Limb (tissue), 2 donors: ENCODE measurements at regions not wholly inside any gene's neighbourhood (a gene's known extent, or its start where the extent isn't known, plus 50 kb on each side); places are given as distances from the start of the nearest gene placed in this dataset.
A peak's percentile ranks its signal among the peaks of the same experiment; 100 is the strongest.

Experiments
- DNase-seq, 2 donors: peaks; one replicate each; pipeline ENCODE4 v3.0.0-alpha.2; 2016; ENCODE audit errors: extremely low spot score in 2 of 2

DNA sequence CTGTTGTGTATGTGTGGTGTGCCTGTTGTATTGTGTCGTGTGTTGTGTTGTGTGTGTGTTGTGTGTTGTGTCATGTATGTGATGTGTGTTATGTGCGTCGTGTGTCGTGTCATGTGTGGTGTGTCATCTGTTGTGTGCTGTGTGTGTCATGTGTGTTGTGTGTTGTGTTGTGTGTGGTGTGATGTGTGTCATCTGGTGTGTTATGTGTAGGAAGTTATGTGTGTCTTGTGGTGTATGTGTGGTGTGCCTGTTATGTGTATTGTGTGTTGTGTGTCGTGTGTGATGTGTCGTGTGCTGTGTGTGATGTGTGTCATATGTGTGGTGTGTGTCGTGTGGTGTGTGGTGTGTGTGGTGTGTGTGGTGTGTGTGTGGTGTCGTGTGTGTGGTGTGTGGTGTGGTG is 145.2 kb downstream of the DNAJB6 start:
- DNase-seq, result no peak

DNA sequence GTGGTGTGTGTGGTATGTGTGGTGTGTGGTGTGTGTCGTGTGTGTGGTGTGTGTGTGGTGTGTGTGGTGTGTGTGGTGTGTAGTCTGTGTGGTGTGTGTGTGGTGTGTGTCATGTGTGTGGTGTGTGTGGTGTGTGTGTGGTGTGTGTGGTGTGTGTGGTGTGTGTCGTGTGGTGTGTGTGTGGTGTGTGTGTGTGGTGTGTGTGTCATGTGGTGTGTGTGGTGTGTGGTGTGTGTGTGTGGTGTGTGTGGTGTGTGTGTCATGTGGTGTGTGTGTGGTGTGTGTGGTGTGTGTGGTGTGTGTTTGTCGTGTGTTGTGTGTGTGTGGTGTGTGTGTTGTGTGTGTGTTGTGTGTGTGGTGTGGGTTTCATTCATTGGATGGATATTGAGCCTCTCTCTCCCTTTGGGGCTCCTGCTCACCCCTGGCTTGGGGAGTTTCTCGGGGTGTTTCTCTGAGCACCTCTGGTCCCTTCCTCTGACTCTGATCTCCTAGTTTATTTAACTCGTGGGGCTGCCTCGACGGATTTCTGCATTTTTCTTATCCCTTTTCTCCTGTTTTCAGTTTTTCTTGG is 145.8 kb downstream of the DNAJB6 start:
- peak in 1 of 2 donors; percentile 12 for DNase-seq

DNA sequence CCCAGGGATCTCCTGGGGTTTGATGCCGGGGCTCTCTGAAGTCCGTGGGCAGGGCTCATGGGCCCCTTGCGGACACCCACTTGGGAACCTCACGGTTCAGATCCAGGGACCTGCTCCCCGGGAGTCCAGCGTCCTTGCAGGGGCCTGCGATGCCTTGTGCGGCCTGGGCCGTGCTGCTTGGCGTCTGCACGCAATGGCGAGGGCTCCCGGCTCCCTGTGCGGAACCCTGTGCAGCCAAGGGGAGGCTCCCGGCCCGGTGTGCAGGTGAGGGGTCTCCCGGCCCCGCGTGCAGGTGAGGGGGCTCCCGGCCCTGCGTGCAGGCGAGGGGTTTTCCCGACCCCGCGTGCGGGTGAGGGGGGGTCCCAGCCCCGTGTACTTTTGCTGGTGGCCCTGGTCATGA is 146.7 kb downstream of the DNAJB6 start:
- DNase-seq, result peak in 1 of 2 donors; percentile 23

DNA sequence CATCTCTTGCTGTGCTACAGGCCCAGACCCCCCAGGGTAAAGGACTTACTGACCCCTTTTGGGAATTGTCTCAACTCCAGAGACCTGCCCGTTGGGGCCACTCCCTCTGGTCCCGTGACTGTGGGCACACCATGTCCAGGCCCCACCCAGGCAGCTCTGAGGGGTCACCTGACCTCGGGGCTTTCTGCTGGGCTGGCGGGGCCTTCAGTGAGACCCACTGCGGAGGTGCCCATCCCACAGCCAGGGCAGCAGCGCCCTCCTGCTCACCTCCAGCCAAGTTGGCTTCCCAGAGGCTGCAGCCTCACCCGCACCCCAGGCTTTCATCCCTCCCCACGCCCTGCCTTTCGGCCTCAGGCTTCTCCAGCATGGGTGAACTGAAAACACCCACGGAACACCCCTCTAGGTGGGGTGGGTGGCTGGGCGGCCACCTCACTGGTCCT is 147.2 kb downstream of the DNAJB6 start:
- peak in 1 of 2 donors; percentile 7 for DNase-seq

DNA sequence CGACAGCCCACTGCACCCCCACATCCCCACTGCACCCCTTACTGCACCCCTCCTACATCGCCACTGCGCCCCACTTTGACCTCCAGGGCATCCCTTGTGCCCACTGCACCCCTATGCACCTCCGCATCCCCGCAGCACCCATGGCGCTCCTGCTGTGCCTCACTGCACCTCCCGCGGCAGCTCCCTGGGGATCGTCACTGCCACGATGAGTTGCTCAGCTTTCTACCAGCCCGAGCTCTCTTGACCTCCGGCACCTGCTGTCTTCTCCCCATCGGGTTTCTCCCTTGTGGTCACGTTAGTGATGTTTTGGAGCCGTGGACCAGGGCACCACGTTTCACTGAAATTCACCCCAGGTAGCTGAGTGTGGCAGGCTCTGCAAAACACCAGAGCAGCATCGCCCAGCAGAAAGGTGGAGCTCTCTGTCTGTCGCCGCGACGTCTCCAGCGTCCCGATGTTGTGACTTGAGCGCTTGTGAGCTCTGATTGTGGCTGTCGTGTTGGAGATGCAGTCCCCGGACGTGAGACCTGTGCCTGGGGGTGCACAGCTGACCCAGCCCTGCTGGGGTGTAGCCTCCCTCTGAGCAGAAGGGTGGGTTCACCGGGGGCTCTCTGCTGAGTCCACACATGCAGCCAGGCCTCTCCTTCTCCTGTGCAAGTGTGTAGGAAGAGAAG is 147.7 kb downstream of the DNAJB6 start:
- peak in 1 of 2 donors; percentile 17 for DNase-seq

DNA sequence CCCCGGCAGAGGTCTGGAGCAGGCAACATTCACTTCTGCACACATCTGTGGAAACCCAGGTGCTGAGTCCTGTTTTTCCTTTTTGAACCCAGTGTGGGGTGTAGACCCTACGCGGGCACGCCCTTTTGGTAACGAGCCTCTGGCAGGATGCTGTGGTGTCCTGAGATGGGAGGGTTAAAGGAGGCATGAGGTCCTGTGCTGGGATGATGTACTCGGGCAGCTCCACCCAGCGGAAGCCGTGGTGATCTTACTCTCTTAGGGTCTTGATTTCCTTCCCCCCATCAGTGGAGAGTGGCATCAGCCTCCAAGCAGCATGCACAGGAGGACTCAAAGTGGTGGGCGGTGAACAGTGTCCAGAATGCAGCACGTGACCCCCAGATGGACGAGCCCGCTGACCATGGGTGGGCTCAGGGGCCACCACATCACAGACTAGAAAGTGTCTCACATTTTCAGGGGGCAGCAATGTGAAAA is 148.6 kb downstream of the DNAJB6 start:
- DNase-seq, result peak in 1 of 2 donors; percentile 18

DNA sequence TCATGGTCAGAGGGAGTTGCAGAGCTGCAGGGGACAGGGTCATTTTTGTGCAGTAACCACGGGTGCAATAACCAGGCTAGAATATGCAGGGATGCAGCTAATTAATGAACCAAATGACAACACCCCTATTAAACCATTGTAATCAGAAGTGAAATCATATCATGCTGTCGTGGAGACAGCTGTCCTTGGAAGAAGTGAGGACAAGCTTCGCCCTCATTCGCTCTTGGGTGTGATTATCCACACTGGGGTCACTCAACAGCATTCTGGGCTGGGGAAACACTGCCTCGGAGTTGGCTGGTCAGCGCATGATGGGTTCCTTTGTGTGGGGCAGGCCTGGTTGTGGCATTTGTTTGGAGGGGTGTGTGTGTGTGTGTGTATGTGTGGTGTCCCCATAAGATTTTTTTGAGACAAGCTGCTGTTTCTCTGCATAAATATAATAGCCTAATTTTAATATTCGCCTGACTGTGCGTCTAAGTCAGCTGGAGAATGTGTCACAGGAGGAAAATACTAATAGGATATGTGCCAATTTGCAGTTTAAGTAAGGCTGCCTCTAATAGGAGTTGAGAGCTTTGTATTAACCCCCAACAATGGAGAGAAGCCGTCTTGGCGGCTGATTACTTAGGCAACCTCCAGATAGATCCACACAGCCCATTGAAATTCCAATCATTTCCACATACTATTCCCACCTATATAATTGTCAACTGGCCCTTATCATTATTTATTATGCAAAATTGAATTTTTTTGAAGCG is 149.4 kb downstream of the DNAJB6 start:
- DNase-seq, result peak in 1 of 2 donors; percentile 16

DNA sequence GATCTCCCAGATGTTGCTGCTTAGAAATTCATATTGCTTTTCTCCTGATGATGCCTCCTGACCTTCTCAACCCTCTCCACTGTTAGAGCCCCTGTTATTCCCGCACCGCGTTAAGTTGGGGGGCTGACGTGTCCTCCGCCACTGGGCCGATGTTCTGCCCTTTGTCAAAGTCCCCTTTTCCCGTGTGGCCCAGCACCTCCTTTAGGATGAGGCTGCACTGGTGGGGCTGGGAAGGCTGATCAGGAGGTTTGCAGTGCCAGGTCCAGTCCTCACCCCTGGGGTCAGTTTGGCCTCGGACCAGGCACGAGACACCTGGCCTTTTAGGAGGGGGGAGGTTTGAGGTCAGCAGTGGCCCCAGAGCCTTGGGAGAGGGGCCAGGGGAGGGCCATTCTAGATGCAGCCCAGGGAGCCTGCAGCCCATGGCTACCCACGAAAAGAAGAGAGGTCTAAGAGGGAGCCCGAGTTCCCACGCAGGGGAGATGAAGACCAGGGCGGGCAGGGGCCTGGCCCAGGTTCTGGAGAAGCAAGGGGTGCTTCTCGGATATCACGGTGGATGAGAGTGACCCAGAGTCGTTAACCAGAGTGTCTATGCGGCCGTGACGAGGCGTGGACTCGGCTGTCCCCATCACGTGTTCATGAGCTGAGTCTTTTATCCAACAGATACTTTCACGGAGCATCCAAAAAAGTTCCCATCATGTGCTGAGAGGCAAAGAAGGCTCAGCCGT is 150.4 kb downstream of the DNAJB6 start:
- peak in 1 of 2 donors; percentile 21 for DNase-seq

DNA sequence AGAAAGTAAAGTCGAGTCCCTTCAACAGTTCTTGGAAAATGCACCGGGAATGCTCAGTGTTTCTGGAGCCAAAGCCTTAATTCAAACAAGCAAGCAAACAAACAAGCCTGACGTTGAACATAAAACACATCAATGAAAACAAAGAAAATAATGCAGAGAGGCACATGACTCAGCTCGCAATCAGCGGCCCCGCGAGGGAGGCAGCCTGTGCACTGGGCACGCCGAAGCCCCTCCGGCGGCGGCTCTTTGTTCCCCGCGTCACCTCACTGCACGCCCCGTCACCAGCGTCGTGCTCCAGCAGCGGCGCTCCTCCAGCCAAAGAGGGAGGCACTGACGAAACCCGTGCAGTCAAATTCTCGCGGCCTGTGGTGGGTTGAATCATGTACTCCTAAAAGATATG is 151.5 kb downstream of the DNAJB6 start:
- DNase-seq, result peak in 1 of 2 donors; percentile 51

DNA sequence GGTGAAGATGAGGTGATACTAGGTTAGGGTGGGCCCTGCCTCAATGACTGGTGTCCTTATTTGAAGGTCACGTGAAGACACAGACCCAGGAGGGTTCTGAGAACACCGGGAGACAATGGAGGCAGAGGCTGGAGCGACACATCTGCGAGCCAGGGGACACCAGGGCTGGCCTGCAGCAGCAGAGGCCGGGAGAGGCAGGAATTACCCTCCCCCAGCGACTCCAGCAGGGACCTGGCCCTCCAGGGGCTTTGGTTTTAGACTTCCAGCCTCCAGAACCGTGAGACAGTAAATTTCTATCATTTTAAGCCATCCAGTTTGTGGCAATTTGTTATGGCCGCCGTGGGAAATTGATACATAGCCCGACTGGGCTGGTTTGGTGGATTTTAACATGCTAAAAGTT is 152.2 kb downstream of the DNAJB6 start:
- peak in 1 of 2 donors; percentile 14 for DNase-seq
